NCI-H2081 (cell line): ENCODE measurements at regions not wholly inside any gene's neighbourhood (a gene's known extent, or its start where the extent isn't known, plus 50 kb on each side); places are given as distances from the start of the nearest gene placed in this dataset.
"Not testable (repeated sequence)": the region's sequence is repeated elsewhere in the genome, so short reads cannot be mapped to it uniquely, and the experiment has no call there.

Experiments
- DNase-seq, 2 experiments: peaks; one replicate each; lab custom pipeline; 2025; lab: John Stamatoyannopoulos, UW

DNA sequence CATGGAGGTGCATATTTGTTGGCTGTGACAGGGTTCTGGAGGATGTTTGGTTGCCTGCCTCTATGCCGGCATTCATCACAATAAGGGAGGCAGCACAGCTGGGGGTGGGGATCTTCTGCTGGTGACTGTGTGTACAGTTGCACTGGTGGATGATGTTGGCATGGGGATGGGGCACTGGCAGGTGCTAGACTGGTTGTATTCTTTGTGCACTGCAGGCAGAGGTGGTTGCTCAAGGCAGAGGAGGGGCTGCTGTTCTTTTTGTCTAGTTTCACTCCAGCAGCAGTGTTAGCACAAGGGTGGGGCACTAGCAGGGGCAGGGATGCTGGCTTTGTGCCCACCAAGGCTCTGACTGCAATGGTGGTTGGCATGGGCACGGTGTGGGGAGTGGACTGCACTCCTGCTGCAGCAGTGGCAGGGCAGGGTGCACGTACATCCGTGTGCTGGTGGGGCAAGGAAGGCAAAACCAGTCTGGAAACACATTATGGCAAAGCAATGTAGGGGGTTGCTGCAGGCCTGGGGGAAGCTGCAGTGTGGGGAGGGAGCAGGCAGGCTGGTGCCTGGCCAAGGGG lies 69.3 kb downstream of the ISOC1 start:
- DNase-seq: peak; percentile 36 to 62

DNA sequence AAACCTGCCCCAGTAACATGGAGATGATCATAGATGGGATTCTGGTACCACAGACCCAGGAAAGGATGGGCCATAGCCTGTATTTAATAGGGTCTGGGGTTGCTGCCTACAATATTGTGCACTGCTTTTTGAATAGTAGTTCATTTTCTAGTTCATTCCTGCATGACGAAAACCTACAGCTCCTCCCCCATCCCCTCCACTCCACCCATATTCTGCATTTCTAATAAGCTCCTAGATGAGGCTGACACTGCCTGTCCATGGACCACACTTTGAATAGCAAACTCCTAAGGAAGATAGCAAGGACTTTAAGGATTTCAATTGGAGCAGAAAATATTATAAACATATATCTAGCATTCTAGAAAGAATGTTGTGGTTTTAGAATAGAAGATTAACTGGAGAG lies 75.5 kb downstream of the ISOC1 start:
- DNase-seq: no peak

DNA sequence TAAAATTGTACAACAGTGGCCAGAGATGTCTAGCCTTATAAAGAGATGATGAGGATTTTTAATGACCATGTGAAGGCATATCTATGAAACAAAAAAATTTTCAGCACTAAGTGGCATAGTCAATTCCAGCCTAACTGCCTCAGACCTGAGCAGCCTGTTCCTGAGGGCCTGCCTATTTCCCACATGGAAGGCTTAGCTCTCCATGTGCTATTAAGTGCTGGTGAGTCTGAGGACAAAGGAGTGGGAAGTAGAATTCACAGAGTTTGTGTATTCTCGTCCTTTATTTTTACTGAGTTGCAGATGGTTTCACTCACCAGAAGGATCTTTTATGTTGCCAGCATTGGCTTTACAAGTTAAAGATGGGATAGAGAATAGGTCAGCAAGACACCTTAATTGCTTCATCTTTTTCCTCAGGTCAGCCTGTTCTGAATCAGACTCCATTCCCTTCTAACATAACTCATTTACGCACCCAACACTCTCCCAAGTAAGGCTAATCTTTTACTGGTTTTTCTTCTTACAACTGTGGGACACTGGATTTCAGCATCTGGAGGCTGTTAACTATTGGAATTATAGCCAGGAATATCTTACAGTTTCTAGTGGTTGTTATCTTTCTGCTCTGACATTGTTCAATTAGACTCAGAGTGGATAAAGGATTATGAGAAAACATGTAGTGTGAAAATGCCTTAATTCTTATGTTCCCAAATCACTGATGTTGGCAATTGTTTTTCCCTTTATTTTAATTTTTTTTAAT lies 76.8 kb downstream of the ISOC1 start:
- no peak for DNase-seq

DNA sequence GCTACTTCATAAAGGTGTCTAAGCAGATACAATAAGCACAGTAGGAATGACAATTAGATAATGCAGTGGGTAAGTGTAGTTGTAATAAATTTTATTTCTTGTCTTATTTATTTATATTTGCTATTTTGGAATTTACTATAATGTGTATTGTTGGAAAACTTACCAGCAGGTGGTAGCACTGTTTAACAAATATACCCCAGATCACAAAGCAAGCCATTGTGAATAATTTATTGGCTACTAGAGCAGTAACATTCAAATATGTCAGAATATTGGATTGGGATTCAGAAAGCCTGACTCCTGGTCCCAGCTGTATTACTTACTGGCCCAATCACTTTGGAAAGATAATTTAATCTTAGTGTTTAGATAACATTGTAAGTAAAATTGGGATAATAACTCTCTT lies 78.0 kb downstream of the ISOC1 start:
- no peak for DNase-seq

GRCh38 chr5:129173771-129174170 lies 79.2 kb downstream of the ISOC1 start:
- no peak for DNase-seq

- DNase-seq: no peak
Measured at GRCh38 chr5:129174480-129174879, 79.9 kb downstream of the ISOC1 start.

DNA sequence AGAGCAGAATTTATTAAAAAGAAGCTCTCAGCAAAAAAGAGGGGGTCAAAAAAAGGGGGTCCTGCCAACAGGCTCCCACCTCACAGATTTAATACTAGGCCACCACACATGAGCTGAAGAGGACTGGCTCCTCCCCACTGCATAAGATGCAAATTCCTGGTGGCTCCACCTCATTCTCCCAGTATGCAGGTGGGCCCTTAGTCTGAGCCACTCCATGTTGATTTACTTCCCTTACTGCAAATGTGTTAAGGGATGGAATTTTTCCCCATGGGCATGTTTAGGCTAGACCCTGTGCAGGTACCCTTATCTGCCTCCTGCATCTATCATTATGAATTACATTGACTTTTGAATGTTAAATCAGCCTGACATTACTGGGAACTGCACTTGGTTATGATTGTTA lies 82.9 kb downstream of the ISOC1 start:
- no peak for DNase-seq

DNA sequence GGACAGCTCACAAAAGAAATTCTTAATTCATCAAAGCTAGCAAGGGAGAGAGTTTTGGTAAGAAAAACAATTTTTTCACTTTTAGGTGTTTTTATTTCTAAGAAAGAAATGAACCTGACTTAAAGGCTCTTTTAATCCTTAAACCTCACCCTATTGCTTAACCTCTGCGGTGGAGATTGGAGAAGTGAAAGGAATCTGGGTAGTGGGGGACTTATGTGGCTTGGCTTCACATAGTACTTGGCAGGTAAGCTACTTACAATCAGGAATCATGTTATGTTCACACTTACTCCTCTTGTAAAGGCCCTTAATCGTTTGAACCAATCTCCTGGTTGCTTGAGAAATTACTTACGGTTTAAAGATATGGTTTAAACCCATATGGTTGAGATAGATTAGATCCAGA lies 104.8 kb downstream of the ISOC1 start:
- no peak for DNase-seq

- DNase-seq: no peak
Measured at GRCh38 chr5:129204525-129204924, 110.0 kb downstream of the ISOC1 start.

GRCh38 chr5:129216001-129216400 lies 121.5 kb downstream of the ISOC1 start:
- DNase-seq: no peak

- no peak for DNase-seq
Measured at GRCh38 chr5:129217179-129217578, 122.6 kb downstream of the ISOC1 start.

GRCh38 chr5:129223178-129223577 lies 128.6 kb downstream of the ISOC1 start:
- DNase-seq: no peak

- DNase-seq: no peak
Measured at GRCh38 chr5:129228577-129228976, 134.0 kb downstream of the ISOC1 start.

DNA sequence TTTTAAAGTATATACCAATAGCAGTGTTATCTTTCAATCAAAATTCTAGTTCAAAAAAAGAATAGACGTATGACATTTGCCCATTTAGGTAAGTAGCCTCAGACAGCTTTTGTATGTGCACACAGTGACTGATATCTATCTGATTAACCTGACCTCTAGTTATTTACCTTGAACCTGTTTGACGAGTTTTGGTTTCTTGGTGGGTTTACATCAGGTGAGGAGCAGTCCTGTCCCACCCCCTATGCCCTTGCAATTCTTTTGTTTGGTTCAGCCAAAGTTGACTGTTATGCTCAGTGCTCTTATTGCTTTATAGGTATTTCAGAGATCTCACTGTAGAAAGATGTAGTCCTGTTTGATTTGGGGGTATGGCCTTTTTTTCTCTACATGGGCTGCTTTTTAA lies 147.2 kb downstream of the ISOC1 start:
- no peak for DNase-seq

DNA sequence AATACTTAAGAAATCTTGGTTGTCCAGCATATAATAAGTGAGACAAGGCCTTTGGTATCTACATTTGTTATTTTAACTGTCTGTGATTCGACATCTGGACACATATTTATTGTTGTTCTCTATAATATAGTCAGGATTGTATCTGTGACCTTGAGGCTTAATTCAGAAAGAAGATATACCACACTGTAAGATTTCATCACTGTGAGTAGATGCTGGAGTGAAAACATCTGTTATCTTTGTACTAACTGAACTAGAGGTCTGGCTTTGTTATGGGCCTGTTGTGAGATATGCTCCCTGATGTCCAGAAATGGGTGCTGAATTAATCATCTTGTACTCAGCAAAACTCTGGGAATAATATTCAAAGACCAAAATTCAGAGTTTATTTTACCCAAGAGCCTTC lies 148.5 kb downstream of the ISOC1 start:
- no peak for DNase-seq

DNA sequence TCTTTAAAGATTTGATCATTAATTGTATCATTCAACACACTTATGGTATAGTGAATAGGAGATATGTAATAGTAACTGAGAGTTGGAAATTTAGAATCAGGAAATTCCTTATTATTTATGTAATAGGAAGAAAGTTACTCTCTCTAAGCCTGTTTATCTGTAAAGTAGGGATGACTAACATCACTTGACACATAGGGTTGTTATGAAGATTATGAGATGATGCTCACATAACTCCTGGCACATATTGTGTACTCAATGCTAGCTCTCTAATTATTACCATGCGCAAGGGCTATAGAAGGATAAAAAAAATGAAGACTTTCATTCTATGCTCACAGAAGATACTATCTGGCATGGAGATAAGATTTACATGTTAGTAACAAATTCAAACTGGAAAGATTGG lies 149.9 kb downstream of the ISOC1 start:
- no peak for DNase-seq

GRCh38 chr5:129245489-129245888 lies 150.9 kb downstream of the ISOC1 start:
- DNase-seq: no peak

GRCh38 chr5:129246088-129246487 lies 151.5 kb downstream of the ISOC1 start:
- DNase-seq: no peak

DNA sequence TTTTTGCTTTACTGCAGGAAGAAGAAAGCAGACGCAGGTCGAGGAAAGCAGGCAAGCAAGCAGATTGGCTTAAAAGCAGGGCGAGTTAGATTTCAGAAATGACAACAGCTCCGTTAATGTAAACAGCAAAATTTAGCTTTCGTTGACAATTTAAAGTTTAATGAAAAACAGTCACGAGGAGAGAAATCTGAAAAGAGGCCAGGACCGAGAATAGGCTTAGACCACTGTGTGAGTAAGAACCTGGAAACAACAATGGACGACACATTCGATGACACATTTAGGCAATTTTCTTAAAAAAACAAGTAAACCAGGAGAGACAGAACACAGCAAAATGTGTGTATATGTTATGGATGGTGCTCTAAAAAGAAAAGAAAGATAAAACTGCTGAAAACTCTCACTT lies 155.3 kb downstream of the ISOC1 start:
- no peak for DNase-seq

GRCh38 chr5:129271308-129271707 lies 176.8 kb downstream of the ISOC1 start:
- no peak for DNase-seq

- DNase-seq: no peak
Measured at GRCh38 chr5:129284010-129284409, 176.1 kb upstream of the ADAMTS19 start.

DNA sequence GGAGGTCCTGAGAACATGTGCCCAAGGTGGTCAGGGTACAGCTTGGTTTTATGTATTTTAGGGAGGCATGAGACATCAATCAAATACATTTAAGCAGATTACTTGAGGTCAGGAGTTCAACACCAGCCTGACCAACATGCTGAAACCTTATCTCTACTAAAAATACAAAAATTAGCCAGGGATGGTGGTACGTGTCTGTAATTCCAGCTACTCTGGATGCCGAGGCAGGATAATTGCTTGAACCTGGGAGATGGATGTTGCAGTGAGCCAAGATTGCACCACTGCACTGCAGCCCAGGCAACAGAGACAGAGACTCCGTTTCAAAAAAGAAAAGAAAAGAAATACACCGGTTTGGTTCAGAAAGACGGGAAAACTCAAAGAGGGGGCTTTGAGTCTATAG lies 165.9 kb upstream of the ADAMTS19 start:
- not testable (repeated sequence) for DNase-seq

- no peak for DNase-seq
Measured at GRCh38 chr5:129306725-129307124, 153.4 kb upstream of the ADAMTS19 start.

- no peak for DNase-seq
Measured at GRCh38 chr5:129322968-129323367, 137.1 kb upstream of the ADAMTS19 start.
